Superior temporal gyrus (tissue), 1 donor: ENCODE measurements at regions not wholly inside any gene's neighbourhood (a gene's known extent, or its start where the extent isn't known, plus 50 kb on each side); places are given as distances from the start of the nearest gene placed in this dataset.
"Not testable (repeated sequence)": the region's sequence is repeated elsewhere in the genome, so short reads cannot be mapped to it uniquely, and the experiment has no call there.

ENCODE experiments used
- DNase-seq: peaks from one replicate; pipeline ENCODE4 v3.0.0-alpha.2; 2016; ENCODE audit errors: extremely low spot score

DNA sequence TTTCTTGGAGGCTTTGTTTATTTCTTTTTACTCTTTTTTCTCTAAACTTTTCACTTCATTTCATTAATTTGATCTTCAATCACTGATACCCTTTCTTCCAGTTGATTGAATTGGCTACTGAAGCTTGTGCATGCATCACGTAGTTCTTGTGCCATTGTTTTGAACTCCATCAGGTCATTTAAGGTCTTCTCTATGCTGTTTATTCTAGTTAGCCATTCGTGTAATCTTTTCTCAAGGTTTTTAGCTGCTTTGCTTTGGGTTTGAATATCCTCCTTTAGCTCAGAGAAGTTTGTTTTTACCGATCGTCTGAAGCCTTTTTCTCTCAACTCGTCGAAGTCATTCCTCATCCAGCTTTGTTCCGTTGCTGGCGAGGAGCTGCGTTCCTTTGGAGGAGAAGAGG, 189.9 kb downstream of the TTC6 start:
- not testable (repeated sequence) for DNase-seq

DNA sequence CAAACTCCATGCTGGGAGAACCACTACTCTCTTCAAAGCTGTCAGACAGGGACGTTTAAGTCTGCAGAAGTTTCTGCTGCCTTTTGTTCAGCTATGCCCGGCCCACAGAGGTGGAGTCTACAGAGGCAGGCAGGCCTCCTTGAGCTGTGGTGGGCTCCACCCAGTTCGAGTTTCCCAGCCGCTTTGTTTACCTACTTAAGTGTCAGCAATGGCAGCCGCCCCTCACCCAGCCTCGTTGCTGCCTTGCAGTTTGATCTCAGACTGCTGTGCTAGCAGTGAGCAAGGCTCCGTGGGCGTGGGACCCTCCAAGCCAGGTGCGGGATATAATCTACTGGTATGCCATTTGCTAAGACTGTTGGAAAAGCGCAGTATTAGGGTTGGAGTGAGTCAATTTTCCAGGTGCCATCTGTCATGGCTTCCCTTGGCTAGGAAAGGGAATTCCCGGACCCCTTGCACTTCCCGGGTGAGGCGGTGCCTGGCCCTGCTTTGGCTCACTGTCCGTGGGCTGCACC, 190.7 kb downstream of the TTC6 start:
- DNase-seq: not testable (repeated sequence)

DNA sequence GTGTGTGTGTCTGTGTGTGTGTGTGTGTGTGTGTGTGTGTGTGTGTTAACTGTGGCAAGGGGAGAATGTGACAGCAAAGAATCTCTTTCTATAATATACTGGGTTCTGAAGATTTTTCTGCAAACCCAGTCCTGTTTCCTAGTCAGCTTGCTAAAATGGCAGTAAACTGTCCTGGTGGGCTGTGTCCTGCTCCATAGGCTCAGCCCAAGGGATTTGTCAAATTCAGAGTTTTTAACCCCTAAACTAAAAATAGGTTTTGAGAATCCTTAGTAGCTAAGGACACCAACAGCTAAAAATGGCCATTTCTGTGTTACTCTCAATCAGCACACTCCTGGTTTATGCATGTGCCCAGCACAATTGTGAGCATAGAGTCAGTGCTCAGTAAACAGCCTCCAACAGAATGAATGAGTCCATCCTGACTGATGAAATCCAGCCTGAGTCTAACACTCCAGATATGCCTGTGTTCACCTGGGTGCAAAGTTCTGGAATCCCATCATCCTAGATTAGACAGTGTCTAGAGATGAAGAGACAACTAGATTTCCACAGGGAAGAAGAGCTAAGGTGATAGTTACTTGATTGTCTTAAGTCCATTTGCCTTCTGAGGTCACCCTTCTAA, 192.6 kb downstream of the TTC6 start:
- no peak for DNase-seq

DNA sequence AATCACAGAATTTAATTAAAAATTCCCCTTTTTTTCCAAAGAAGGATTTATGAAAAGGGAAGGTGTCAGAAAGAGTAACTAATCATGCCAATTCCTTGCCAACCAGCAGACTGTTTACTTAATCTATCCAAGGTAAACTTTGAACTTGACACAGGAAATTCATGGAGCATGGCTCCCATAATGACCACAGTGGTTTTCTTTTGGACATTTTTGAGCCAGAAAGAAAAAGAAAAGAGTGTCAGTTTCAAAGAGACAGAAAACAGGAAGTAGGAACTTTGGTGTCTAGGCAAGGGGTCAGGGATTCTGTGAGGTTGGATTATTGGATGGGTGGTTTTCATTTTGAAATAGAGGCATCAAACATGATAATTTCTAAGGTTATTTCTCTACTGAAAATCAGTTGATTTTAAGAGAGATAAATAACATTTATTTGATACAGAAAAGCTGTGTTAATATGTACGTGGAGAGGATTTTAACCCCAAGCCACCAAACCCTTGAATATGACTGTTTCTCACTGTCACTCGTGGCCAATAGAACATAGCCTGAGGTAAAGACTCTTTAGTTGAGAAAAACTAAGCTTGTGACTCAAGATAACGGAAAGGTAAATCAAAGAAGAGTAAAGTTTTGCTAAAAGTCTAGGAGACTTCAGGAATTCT, 196.1 kb downstream of the TTC6 start:
- DNase-seq: no peak

DNA sequence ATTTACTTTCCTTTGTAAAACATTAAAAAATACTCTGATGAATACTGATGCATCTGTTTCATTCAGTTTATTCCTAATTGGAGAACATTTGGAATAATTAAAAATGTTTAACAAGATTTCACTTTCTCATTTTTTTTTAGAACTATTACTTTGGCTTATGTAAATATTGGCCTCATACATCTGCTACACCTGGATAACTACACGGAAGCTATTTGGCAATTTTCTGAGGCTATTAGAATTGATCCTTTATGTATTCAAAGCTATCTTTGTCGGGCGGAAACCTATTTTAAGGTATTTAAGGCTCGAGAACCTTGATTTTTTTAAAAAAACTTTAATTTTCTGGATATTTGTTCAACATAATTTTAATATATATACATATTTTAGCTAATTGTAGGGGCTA, 196.7 kb downstream of the TTC6 start:
- no peak for DNase-seq

DNA sequence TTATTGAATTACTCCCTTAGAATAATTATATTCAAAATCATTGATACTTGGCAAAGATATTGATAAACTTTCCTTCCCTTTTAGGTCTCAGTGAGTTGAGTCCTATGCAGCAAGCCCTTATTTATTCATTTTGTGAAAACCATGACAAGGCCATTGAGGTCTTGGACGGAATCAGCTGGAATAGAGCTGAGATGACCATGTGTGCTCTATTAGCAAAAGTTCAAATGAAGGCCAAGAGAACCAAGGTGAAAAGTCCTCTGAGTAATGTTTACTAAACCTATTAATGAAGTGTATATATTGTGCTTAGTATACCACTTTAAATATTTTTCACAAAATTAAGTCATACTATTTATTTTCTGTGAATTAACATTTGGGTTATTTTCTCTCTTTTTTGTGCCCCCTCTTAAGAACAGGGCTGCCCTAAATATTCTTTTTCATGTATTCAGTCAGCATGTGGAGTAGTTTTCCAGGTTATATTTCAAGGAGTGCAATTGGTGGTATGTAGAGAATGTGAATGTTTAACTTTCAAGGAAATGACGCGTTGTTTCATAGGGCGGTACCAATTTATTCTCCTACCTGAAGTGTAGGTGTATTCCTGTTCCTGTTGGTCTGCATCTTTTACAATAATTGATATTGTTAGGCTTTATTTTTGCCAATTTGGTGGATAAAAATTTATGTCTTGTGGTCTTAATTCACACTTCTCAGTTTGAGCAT, 201.4 kb downstream of the TTC6 start:
- no peak for DNase-seq

DNA sequence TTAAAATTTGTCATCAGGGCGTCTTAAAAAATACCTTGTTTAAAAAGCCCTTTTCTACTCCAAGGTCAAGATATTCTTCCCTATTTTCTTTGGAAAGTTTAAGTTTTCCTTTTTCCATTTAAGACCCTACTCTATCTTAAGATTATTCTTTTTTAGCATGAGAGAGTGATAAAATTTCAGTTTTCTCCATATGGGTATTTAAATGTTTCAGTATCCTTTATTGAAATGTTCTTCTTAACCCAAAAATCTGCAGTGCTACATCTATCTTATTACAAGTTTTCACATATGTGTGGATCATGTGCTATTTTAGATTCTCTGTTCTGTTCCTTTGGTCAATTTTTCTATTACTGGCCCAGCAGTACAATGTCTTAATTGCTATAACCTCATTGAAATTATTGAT, 202.2 kb downstream of the TTC6 start:
- DNase-seq: no peak

DNA sequence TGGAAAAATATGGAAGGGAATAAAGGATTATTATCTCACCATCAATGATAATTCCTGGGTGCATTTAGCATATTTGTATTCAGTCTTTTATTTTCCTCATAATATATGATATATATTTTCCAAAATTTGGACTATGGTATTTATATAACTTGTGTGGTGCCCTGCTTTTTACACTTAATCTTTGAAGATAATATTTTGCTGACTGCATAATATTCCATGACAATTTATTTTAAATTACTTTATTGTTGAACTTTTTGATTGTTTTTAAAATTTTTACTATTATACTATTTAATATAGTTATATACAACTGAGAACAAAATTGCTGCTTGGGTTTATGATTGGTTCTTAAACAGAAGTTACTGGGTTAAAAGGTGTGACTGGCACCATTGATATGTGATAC, 212.3 kb downstream of the TTC6 start:
- no peak for DNase-seq

DNA sequence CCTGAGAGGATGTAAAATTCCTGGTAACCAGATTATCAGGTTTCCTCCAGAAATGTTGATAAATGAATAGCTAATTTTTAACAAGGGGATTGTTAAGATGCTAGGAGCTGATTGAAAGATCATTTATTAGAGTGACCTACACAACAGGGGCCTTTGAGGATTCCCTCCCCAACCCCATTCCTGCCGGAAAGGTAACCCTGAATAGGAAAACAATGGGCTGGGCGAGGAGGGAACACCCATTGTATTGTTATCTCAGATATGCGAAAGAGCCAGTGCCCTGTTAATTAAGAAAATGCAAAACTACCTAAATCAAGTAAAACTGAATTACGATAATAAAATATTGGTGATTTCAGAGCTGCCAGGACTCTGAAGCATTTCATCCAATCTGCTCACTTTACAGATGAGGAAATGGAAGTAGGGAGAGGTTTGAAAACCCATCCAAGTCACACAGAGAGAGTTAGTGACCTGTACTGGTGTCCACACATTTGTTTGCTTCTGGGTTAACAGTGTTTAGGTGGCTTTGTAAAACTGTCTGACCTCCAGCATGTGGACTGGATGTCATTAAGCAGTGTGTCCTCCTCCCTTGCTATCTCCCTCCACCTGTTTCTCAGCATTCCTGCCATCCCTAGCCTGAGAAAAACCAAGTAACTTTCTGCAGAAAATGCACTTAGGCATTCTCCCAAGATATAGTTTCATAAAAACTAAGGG, 214.8 kb downstream of the TTC6 start:
- no peak for DNase-seq

DNA sequence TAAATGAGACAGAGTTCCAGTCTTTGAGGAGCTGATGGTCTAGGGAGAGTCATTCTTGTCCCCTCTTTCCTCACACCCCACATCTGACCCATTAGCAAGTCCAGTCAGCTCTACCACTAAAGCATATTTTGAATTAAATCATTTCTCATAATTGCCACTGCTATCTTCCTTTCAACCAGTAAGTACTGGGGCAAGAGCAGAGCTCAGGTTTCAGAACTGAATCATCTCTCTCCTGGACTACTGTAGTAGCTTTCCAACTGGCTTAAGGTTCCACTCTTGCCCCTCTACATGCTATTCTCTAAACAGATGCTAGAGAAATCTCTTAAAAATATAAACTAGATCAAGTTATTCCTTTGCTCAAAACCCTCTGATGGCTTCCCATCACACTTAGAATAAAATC, 218.3 kb downstream of the TTC6 start:
- no peak for DNase-seq

DNA sequence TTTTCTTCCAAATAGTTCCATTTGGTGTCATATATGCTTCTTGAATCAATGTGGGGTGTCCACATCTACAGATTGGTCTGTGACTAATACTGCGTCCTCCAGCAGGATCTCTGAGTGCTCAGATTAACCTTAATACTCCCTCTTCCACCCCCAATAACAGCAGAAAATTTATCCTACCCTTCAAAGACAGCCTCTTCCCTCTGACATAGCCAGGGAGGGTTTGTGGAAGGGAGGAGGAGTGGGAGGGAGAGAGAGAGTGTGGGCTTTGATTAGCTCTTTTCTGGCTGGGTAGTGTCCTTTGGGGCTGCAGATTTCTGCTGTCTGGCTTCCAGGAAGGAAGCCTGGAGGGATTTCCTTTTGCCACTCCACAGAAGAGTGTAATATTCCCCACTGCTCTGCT, 220.7 kb downstream of the TTC6 start:
- no peak for DNase-seq

DNA sequence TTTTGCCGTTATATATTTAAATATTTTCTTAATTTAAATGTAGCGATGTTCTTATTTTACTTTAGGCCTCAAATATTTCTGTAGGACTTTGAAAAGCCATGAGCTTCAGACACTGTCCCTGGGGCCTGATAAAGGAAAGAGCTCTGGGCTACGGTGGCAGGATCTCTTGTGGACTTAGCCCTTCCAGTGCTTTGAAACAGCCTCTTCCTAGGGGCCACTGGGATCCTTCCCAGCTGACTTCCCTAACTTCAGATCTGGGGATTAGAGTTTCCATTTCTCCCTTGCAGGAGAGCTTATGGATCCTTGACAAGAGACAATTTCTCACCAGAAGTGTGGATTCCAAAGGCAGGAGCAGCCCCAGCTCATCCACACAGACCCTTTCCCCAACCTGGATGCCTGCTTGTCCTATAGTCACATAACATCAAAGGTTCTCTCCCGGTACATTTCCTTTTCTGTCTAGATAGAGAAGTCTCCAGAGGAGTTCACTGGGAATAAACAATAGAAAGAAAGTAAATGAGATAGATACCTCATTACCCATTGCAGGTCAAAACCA, 221.4 kb downstream of the TTC6 start:
- no peak for DNase-seq

DNA sequence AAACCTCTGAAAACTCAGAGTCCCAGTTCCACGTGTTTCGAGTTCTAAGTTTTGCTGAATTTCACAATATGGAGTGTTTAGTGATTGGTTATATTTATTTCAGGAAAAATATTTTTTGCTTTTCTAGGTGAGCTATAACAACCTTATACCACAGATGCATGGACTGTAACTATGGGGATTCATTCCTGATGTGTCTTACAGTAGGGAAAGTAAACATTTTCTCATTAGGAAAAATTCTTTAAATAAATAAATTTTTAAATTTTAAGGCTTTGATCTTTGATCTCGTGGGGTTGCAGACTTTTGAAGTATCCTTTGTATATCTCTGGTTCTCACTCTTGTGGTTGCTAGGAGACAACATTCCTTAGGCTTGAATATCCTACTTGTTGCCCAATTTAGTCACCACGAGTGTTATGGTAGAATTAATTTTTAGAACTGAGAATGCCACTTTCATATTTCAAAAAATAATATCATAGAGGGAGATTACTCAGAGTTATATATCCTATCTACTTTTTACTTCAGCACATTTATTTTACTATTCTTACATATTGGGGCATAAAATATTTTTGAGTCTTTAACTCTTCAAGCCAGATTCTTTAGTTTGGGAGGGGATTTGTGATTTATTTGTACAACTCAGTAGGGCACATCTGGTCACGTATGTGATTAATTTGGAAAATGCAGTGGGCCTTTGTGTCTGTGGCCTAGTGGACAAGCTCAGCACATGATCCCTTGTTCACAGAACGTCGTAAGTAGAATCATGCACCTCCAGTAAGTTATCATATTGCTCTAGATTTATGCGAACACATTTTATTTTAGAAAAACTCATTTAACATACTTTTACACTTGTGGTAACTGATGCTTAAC, 224.0 kb downstream of the TTC6 start:
- DNase-seq: peak; percentile 42

DNA sequence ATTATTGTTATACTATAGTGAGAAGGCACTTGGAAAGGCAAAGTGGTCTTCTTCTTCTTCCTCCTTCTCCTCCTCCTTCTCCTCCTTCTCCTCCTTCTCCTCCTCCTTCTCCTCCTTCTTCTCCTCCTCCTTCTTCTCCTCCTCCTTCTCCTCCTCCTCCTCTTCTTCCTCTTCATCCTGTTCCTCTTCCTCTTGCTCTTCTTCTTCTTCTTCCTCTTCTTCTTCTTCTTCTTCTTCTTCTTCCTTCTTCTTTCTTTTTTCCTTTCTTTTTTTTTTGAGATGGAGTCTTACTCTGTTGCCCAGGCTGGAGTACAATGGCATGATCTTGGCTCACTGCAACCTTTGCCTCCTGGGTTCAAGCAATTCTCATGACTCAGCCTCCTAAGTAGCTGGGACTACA, 225.4 kb downstream of the TTC6 start:
- not testable (repeated sequence) for DNase-seq

DNA sequence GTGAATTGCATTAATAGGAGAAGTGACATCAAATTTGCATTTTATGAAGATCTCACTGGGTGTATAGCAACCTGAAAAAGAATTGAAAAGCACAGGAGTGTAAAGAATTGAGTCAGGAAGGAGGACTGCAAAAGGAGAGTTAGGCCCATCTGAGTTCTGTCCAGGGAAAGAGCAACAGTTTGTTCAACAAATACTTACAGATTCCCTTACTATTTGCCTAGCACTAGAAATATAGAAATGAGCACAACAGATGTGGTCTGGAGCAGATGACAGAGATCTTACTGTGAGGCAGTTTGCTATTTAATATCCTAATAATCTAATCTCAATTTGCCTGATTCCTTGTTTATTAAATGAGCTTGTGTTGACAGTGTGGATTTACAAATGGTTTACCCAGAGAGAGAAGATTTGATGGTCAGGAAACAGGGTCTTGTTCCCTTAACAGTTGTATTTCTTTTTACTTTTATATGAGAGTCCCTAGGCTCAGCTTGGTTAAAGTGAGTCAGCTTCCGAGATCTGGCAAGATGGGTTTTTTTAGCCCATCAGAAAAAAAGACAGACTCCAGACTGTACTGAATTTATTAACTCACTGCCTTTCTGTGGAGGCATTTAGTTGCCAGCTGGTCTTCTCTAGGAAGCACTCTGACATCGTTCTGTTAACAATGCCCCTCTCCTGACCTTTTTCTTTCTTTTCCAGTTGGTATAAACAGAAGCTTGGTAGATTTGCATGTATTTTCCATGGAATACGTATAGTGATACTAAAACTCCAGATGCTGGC, 229.7 kb downstream of the TTC6 start:
- no peak for DNase-seq

DNA sequence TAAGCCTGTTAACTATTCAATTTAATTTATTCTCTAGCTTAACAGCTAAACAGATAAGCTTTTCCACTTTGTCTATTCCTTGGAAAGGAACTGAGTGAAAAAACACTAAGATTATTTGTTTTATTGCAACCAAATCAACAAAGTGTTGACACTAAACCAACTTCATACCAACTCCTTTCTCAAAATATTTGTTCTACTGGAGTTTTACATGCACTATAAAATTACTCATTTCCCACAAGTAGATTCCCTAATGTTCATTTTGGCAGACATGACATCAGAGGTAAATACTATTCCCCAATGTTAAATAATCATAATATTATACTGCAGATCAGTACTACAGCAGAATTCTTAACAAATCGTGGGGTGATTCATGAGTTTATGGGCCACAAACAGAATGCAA, 231.4 kb downstream of the TTC6 start:
- DNase-seq: no peak

DNA sequence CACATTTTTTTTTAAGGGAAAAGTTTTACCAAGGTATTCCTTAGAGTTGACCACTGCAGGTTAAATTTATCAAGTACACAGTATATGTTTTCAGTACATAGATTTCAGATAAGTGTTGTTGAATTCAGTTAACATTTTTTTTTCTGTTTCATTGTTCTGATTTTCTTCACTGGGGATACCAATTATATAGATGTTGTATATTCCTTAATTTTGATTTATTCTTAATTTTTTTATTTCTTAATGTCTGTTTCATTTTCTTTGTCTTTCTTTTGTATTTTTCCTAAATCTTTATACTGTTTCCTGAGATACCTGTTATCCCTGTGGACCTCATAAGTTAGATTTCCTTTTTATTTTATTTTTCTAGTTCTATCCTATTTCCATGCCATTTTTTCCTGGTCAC, 234.8 kb downstream of the TTC6 start:
- DNase-seq: no peak

DNA sequence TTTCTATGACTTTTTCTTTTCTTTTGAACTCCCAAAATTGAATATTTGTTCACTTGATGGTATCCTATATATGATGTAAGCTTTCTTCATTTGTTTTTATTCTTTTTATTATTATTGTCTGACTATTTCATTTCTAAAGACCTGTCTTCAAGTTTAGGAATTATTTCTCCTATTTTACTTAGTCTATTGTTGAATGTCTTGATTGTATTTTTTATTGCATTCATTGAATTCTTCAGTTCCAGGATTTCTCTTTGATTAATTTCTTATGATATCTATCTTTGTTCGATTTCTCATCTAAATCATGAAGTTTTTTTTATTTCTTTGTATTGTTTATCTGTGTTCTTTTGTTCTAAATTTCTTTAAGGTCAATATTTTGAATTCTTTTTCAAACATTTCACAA, 238.8 kb downstream of the TTC6 start:
- no peak for DNase-seq

DNA sequence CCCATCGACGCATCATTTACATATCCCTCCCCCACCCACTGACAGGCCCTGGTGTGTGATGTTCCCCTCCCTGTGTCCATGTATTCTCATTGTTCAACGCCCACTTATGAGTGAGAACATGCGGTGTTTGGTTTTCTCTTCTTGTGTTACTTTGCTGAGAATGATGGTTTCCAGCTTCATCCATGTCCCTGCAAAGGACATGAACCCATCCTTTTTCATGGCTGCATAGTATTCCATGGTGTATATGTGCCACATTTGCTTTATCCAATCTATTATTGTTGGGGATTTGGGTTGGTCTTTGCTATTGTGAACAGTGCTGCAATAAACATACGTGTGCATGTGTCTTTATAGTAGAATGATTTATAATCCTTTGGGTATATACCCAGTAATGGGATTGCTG, 243.3 kb downstream of the TTC6 start:
- not testable (repeated sequence) for DNase-seq

DNA sequence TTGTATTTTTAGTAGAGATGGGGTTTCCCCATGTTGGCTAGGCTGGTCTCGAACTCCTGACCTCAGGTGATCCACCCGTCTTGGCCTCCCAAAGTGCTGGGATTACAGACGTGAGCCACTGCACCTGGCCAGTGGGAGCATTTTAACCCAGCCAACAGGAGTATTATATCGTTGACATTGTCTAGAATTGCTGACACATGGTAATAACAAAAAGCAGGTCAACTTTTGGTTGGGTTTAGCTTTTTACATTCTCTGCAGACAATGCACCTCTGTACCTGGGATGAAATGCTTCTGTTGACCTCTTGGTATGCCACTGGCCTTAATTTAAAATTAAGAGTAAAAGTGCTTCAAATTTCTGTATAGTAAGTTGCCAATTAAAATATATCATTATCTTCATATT, 245.6 kb downstream of the TTC6 start:
- DNase-seq: not testable (repeated sequence)
